NCI-H748 (cell line): ENCODE measurements at regions not wholly inside any gene's neighbourhood (a gene's known extent, or its start where the extent isn't known, plus 50 kb on each side); places are given as distances from the start of the nearest gene placed in this dataset.
"Not testable (repeated sequence)": the region's sequence is repeated elsewhere in the genome, so short reads cannot be mapped to it uniquely, and the experiment has no call there.

ENCODE experiments used
- DNase-seq: peaks from one replicate; lab custom pipeline; 2025; ENCODE audit not compliant: unreplicated experiment; lab: John Stamatoyannopoulos, UW

DNA sequence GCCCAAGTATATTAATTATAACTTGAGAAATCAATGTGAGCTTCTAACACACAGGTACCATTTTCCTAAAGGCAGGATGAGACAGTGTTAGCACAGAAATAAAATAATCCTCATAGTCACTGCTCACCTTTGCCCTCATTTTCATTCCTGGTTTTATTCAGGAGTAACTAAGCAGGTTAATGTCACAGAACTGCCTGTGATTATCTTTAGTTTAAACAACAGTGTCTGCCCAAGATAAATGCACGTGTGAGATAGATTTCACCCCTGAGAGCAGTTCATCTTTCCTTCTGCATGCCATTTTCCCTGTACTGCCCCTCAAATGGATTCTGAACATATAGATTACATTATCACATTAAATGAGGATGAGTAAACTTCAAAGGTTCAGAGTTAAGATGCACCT is 250.7 kb downstream of the RMST start:
- DNase-seq: peak; percentile 52

DNA sequence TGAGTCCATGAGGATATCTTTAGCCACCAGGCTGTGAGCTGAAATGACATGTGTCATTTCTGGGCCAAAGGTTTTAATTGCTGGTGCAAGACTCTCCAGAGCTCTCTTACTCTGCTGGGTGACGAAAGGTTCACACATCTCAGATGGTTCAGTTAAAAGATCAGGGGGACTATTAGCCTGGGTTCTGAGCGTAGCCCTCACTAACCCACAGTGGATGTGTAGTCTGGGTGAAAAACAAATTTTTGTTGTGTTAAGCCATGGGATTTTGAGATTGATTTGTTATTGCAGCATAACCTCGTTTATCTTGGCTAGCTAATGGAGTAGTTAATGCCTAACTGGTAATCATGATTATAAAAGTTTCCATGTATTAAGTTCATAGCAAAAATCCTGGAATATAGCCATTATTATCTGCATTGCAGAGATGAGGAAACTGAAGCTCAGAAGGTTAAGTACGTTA is 251.5 kb downstream of the RMST start:
- no peak for DNase-seq

DNA sequence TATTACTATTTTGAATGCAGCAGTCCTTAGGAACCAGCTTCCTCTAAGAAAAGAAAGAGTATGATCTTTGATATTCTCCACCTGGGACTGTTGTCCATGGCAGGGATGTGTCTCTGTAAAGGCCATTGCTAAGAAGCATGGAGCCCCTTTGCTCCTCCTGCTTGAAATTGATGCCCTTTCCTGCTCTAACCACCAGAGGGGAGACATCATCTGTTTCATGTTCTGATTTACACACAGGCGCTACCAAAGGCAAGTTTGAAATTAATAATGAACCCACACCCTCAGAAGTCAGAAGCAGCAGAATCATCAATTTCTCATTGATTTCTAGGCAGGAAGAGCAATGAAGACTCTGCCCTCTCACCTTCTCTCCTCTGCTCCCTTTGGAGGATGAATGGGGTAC is 253.8 kb downstream of the RMST start:
- DNase-seq: peak; percentile 66

DNA sequence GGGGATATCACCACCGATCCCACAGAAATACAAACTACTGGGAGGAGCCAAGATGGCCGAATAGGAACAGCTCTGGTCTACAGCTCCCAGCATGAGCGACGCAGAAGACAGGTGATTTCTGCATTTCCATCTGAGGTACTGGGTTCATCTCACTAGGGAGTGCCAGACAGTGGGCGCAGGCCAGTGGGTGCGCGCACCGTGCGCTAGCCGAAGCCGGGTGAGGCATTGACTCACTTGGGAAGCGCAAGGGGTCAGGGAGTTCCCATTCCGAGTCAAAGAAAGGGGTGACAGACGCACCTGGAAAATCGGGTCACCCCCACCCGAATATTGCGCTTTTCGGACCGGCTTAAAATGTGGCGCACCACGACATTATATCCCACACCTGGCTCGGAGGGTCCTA is 261.2 kb downstream of the RMST start:
- not testable (repeated sequence) for DNase-seq

DNA sequence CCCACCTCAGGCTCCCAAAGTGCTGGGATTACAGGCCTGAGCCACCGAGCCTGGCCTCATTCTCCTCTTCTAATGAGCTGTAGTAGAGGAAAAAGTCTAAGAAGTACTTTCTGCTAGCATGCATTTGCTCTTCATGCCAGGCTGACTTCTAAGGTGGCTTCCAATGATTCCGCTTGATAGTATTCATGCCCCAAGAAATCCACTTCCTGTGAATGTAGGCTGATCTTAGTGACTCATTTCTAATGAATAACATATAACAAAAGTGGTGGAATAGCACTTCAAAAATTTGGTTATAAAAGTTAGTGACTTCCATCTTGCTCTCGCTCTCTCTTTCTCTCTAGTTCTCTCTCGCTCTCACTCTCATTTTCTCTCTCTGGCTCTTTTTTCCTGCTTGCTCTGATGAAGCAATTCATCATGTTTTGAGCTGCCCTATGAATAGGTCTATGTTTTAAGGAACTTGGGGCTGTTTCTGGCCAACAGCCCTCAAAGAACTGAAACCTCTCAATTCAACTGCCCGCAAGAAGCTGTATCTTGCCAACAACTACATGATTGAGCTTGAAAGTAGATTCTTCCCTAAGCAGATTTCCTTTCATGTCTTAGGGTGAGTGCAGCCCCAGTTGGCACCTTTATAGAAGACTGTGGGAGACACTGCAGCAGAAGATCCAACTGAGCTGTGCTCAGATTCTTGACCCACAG is 282.9 kb downstream of the RMST start:
- DNase-seq: no peak

DNA sequence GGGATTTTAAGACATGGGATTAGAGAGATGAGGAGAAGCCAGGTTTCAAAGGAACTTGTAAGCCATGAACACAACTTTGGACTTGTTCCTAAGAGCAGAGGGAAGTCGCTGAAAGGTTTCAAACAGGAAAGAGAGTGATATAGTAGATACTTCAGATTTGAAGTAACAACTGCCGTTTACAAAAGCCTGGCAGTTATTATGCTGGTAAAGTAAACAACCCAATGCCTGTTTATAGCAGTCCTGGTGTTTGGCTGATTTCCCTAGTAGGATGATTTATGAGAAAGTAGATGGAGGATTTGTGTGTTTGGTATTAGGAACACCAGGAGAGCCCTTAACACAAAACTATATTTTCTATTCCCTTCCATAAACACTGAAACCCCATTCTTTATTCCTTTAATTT is 285.7 kb downstream of the RMST start:
- peak; percentile 86 for DNase-seq

DNA sequence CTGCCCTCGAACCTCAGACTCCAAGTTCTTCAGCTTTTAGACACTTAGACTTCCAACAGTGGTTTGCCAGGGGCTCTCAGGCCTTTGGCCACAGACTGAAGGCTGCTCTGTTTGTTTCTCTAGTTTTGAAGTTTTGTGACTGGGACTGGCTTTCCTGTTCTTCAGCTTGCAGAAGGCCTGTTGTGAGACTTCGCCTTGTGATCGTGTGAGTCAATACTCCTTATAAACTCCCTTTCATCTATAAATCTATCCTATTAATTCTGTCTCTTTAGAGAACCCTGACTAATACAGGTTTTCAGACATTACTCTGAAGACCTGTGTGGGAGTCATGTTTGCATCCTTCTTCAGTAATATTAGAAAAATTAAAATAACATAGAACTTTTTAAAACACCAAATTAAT is 289.1 kb downstream of the RMST start:
- DNase-seq: peak; percentile 50

DNA sequence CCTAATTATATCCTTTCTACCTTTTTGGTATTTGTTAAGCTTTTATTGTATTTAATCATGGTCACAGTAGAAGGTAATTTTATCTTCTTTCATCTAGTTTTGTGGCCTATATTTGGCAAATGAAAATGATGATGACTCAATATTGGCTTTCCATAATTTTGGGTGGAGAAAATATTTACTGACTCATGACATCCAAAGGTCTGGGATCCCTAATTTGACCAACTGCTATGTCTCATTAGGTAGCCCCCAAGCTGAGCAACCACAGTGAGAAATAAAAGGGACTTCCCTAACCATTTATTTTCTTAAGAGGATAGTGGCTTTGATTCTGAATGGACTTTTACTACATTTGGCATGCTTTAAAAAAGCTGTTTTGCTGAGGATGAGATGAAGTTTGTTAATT is 289.5 kb downstream of the RMST start:
- DNase-seq: no peak

DNA sequence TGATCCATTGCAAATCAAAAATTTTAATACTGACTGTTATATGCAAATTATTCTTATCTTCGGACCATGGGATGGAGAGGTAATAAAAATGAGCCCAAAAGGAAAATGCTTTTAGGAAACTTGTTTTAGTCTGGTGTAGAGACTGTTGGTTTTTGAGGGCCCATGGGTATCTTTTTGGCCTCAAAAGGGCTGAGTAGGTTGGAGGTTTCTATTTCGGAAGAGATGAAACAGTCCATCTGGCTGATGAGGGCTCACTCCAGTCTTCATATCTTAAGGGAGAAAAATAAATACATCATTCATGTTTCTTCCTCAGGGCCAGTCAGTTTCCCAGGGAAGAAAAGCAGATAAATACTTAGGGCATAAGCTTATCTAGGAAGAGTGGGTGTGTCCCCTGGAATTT is 290.7 kb downstream of the RMST start:
- DNase-seq: no peak

DNA sequence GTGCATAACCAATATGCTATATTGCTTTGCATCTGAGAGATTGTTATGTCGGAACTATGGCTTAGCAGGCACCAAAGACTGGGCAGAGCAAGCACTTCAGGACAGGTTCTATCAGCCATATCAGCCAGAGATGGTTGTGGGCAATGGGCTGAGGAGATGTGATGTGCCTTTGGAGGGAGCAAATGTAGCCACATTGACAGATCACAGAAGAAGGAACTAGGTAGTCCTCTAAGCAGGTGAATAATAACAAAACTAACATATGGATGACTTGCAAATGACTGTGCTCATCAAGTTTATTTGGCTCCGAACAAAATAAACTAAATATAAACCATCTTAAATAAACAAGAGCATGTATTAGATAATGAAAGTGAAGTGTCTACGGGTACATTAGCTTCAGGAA is 291.7 kb downstream of the RMST start:
- DNase-seq: no peak

DNA sequence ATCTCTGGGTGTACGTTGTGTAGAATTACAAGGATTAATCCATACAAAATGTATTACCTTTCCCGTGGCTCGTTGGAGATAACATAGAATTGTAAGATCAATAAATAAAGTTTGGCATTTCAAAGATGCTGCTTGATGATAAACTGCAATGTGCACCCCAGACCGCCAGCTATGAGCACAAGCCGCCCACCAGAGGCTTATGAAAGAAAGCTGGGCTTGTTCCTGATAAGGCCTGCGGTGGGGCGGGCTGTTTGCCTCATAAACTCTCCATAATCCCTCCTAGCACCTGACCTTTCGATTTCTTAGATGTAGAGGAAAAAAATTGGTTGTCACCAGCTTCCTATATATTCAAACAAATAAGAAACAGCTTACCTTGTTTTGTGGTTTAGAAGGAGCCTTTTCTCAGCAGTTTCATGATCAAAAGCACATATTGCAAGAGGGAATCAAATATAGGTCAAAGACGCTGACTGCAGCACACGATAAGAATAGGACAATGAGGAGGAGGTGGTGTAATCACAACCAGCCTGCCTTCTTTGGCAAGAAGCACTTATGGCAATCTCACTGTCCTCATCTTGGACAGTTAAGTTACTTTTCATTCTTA is 293.6 kb downstream of the RMST start:
- no peak for DNase-seq

DNA sequence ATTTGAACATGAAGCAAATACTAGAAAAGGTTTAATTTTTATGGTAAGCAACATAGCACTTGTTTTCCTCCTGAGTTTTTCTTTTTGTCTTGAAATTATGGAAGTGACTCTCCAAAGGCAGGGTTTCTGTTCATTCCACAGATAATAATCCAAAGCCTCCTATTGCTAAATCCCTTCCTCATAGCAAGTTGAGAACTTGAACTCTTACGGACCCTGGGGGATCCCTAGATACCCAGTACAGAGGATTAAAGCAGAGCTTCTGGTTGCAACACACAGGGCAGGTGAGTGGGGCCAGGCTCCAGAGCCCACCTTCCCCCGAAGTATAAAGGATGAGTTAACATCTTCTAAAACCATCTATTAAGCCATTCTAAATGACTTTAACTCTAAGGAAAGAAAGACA is 294.1 kb downstream of the RMST start:
- no peak for DNase-seq

DNA sequence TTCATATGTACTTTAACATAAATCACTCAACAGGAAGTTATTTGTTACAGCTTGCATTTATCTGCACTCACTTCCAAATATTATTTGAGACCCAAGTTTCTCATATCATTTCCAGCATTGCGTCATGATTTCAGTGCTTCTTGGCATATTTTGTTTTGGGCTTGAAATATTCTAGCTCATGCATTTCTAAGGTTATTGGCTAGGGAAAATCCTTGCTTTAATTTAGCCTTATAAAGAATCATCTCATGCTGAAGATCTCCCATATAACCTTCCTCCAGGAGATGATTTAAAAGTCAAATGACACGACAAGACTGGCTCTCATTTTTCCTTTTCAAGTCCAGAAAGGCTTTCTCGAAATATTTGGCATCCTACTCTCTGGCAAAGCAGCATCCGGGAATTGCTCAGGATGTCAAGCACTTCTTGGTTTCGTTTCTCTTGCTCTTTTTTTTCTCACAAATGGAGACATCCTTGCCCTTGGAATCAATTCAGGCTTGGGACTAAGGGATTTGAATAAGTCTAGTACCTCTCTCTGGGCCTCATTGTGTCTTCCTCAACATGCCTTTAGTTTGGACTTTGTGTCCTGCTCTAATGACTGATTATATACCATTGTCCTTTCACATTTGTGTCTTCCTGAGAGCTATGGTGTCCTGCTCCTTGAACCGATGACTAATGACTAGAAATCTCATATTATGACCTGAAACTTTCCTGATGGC is 295.0 kb downstream of the RMST start:
- DNase-seq: no peak

DNA sequence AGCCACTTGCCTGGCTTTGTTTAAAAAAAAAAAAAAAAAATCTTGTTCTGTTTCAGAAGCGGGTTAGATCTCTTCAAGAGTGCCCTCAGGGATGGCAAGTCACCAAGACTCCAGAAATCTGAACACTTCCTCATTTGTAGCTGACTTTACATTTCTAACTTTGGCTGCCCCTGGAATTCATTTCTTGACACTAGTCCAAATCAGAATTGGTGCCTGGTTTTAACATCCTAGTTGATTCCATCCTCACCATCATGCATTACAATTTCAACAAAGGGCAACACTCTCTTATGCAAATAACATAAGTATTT is 295.5 kb downstream of the RMST start:
- DNase-seq: no peak

DNA sequence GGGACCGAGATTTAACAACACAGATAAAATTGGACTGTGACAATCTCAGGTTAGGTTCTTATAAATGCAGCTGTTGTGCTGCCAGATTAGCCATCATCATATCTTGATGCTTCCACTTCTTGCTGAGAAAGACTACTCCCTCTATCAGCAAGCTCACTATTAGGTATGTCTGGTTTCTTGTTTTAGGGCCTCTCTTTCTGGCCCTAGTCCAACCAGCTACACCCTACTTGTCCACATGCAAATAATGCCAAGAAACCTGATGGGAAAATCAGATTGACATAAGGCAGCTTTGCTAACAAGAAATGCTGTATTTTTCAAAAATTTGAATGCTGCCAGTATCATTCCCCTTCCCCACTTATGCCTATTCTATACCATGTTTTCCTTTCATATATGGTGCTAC is 296.0 kb downstream of the RMST start:
- DNase-seq: peak; percentile 22

DNA sequence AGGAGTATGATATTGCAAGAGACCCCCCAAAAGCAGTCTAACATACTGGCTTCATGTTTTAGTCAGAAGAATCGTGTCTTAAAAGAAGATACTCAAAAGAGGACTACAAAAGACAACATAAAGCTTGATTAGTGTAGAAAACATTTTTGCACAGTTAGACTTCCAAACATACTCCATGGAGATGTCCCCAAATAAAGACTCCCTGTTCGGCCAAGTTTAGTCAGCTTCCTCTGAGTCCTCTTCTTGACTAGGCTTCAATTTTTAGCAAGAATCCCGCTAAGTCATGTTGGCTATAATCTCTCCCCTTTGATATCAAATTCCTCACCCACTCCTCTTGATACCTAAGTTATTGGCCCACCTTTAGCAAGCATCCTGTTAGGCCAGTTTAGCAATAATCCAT is 298.0 kb downstream of the RMST start:
- no peak for DNase-seq

DNA sequence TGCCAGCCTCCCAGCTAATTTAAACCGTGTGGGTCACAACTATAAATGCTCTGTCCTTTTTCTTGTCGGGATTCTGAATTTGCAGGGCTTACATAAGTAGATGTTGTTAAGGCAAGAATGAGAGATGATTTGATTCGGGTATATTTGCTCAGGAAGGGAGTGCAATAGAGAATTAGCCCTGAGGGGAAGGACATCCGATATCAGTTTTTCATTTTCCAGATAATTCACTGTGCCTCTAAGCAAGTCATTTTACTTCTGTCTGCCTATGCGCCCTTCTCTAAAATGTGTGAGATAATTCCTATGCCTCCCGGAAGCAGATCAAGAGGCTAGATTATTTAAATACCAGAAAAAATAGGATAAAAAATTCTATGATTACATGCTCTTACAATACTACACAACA is 300.5 kb downstream of the RMST start:
- peak; percentile 10 for DNase-seq

DNA sequence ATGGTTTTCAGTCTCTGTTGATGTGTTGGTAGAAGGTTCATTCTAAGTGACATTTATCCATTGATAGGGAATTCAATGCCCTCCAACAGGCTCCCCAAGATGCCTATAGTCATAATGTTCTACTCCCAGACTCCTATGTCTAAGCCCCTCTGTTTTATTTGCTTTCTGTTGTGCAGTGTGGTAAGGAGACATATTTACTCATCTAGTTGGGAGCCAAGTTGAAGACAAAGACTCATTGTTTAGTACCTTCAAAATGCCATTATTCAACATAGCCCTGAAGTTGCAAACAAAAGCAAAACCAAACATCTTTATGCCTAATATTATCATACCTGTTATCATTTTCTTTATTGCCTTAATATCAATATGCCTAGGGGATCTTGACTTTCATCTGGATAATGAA is 302.1 kb downstream of the RMST start:
- peak; percentile 10 for DNase-seq

DNA sequence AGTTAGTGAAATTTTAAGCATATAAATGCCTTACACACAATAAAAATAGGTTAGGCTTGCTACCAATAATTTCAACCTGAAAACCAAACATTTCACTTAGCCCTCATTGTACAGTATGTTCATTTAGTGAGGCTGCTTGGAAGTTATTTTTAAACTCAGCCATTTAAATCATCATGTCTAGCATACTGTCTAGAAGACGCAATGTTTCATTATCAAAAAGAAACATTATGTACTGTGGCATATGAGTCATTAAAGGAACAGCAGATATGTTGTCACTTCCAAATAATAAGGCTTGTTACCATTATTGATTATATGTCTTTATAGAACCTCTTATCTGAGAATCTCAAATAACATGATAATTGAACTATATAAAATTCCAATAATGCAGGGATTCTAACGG is 304.7 kb downstream of the RMST start:
- no peak for DNase-seq

DNA sequence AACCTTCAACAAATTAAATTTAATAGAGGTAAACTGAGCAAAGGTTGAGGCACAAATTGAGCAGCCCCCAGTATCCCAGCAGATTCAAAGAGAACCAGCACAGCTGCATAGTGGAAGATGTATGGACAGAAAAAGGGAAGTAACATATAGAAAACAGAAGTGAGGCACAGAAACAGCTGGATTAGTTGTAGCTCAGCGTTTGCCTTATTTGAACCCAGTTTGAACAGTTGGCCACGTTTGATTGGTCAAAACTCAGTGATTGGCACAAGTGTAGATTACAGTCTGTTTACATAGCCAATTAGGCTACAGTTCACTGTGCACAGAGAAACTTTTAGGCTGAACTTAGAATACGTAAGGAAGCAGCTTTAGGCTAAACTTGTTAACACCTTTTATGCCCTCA is 315.5 kb downstream of the RMST start:
- DNase-seq: no peak

DNA sequence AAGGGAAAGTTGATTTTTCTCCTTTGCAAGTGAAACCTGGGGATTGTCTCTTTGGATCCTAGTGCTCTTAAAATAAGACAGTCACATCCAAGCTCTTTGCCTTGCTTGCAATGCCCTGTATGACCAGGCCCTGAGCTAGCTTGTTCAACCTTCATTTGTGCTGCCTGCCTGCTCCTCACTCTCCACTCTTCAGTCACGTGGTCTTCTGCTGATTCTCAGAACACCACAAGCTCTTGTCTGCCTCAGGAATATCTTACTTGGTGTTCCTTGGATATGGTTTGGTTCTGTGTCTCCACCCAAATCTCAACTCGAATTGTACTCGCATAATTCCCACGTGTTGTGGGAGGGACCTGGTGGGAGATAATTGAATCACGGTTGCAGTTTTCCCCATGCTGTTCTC is 318.7 kb downstream of the RMST start:
- no peak for DNase-seq

DNA sequence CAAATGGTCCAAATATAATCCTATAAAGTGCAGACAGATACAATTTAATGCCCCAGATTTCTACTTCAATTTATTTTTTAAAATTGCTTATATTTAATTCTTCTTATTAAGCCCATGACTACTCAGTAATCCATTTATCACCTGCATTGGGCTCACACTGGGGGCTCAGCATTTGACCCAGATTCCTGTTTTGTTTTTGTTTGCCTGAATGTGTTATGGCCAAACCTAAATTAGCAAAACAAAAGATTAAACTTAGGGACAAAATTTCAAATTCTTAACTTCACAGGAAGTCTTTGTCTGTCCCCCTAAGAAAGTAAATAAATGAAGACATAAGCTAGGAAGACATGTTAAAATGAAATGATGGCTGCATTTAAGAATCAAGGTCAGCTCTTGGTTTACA is 322.3 kb downstream of the RMST start:
- no peak for DNase-seq

DNA sequence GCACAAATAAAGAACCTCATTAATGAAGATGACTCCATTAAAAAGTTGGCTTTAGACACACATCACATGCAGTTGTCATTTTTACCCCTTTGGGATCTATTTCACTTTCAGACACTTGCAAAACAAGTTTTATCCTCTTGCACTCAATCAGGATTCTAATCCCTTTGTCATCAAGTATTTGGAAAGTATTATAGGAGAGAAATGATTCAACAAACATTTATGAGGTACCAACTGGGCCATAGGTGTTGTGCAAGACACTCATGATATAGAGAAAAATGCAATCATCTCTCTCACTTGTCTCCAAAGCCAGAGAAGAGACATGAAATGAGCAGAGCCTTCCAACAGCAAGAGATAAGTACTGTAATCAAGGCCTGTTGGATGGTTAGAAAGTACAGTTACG is 327.7 kb downstream of the RMST start:
- DNase-seq: no peak
